ENCODE measurements at regions not wholly inside any gene's neighbourhood (a gene's known extent, or its start where the extent isn't known, plus 50 kb on each side); places are given as distances from the start of the nearest gene placed in this dataset.

DNA sequence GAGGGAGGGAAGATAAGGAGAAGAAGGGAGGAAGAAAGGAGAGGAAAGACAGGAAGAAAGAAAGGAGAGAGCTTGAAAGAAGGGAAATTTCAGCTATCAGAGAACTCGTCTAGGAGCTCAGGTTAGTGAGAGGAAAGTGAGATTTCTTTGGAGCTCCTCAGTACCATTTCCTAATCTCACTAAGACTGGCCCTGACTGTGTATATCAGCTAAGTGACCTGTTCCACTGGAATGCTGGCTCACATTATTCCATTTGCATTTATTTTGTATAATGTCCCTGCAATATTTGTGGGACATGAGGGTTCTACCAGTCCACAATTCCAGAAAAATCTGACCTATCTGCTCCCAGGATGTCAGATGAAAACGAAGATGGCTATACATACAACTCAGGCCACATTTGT is 114.7 kb upstream of the CELF2 start:
- no peak for TF ChIP-seq CTCF (IDR thresholded peaks at IDR 0.05; ENCODE audit: low read depth, low read length, missing control alignments)
- DNase-seq (ENCODE audit: low read depth): no peak
- H3K4me3 ChIP-seq (ENCODE audit: low read depth, low read length): no peak overlapping the region

- TF ChIP-seq CTCF (IDR thresholded peaks at IDR 0.05; ENCODE audit: low read depth, low read length, missing control alignments): no peak
Measured at GRCh38 chr10:10903620-10904019, 114.1 kb upstream of the CELF2 start.

DNA sequence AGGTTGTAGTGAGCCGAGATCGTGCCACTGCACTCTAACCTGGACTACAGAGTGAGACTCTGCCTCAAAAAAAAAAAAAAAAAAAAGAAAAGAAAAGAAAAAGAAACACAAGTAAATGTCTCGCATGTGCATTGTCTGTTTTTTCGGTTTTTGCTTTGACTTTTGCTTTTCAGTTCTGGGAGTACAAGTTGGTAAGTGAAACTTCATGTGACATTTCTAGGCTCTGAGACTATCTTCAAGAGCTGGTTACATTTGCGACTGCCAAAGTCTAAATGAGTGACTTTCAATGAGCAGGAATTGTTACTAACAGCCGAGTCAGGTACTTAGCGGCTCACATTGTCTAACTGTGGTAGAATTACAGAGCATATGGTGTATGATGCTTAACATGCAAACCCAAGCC is 107.0 kb upstream of the CELF2 start:
- H3K4me3 ChIP-seq (ENCODE audit: low read depth, low read length): no peak overlapping the region
- TF ChIP-seq CTCF (IDR thresholded peaks at IDR 0.05; ENCODE audit: low read depth, low read length, missing control alignments): no peak
- DNase-seq (ENCODE audit: low read depth): peak; percentile 4

More at GRCh38 chr10:10903620-10904019, 114.1 kb upstream of the CELF2 start:
- H3K4me3 ChIP-seq (ENCODE audit: low read depth, low read length): no peak overlapping the region
- DNase-seq (ENCODE audit: low read depth): no peak

GRCh38 chr10:10911035-10911434 is 106.6 kb upstream of the CELF2 start:
- TF ChIP-seq CTCF (IDR thresholded peaks at IDR 0.05; ENCODE audit: low read depth, low read length, missing control alignments): no peak
- no peak for DNase-seq (ENCODE audit: low read depth)
- H3K4me3 ChIP-seq (ENCODE audit: low read depth, low read length): no peak overlapping the region

GRCh38 chr10:10911471-10911921 is 106.2 kb upstream of the CELF2 start:
- no peak overlapping the region for H3K4me3 ChIP-seq (ENCODE audit: low read depth, low read length)

GRCh38 chr10:10914144-10914543 is 103.5 kb upstream of the CELF2 start:
- H3K4me3 ChIP-seq (ENCODE audit: low read depth, low read length): no peak overlapping the region
- no peak for DNase-seq (ENCODE audit: low read depth)
- TF ChIP-seq CTCF (IDR thresholded peaks at IDR 0.05; ENCODE audit: low read depth, low read length, missing control alignments): no peak

More at GRCh38 chr10:10911471-10911921, 106.2 kb upstream of the CELF2 start:
- TF ChIP-seq CTCF (IDR thresholded peaks at IDR 0.05; ENCODE audit: low read depth, low read length, missing control alignments): no peak
- no peak for DNase-seq (ENCODE audit: low read depth)

GRCh38 chr10:10915215-10915614 is 102.5 kb upstream of the CELF2 start:
- H3K4me3 ChIP-seq (ENCODE audit: low read depth, low read length): no peak overlapping the region
- TF ChIP-seq CTCF (IDR thresholded peaks at IDR 0.05; ENCODE audit: low read depth, low read length, missing control alignments): no peak
- no peak for DNase-seq (ENCODE audit: low read depth)
